Neutrophil (primary cell): ENCODE measurements at regions not wholly inside any gene's neighbourhood (a gene's known extent, or its start where the extent isn't known, plus 50 kb on each side); places are given as distances from the start of the nearest gene placed in this dataset.

Experiments used
- H3K27ac ChIP-seq: fragments of 200-600 bp; sonication (generic); 2 replicates; pipeline ENCODE4 v1.5.1; 2016; ENCODE audit warnings: mild to moderate bottlenecking, moderate library complexity
- H3K27me3 ChIP-seq: fragments of 200-600 bp; sonication (generic); 2 replicates; pipeline ENCODE4 v1.6.0; 2016; ENCODE audit warnings: mild to moderate bottlenecking
- H3K36me3 ChIP-seq: fragments of 200-600 bp; sonication (generic); 2 replicates; pipeline ENCODE4 v1.5.1; 2017
- H3K4me1 ChIP-seq, 2 experiments: fragments of 200-600 bp in 1 of 2; sonication (generic) in 1 of 2; 1 replicate in 1 of 2; 2 replicates in 1 of 2; pipeline versions ENCODE4 v1.5.1 to v1.6.1; 2013 to 2016; ENCODE audit warnings: low read depth in 1 of 2, low read length in 1 of 2, mild to moderate bottlenecking in 1 of 2, moderate library complexity in 1 of 2; ENCODE audit not compliant: control insufficient read depth in 1 of 2, insufficient read depth in 1 of 2
- H3K4me3 ChIP-seq, 2 experiments: fragments of 200-600 bp in 1 of 2; sonication (generic) in 1 of 2; 1 replicate in 1 of 2; 2 replicates in 1 of 2; pipeline ENCODE4 v1.5.1; 2013 to 2016; ENCODE audit warnings: low read depth in 1 of 2, low read length in 1 of 2, mild to moderate bottlenecking in 1 of 2, moderate library complexity in 1 of 2
- H3K9me3 ChIP-seq: fragments of 200-600 bp; sonication (generic); 2 replicates; pipeline ENCODE4 v1.5.1; 2016
- TF ChIP-seq, protein P1 (sequence below): fragments of 200-600 bp; sonication (generic); IDR thresholded peaks from 2 replicates; pipeline ENCODE4 v1.5.1; 2016; ENCODE audit warnings: antibody characterized with exemption

DNA sequence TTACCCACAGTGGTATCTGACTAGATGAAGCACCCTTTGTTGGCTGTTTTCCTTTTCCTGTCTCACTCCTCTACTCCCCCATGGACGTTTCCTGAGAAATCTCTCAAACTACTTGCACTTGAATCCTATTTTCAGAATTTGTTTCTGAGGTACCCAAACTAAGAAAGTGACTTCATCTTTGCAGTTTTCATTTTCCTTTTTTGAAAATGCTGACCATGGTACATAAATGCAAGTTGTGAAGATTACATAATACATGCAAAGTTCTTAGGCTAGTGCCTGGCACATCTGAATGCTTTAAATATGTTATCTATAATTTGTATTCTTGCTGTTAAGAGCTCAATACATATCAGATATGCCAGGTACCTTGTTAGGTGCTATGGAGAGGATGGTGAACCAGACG lies 644.7 kb upstream of the TENM4 start:
- Histone ChIP-seq H3K4me1 (no peaks in the 10 kb centered on the region), H3K4me3 (no peak overlapping the region), H3K27ac (no peak overlapping the region), H3K27me3 (no peaks in the 10 kb centered on the region), H3K36me3 (no peaks in the 10 kb centered on the region), H3K9me3 (no peaks in the 10 kb centered on the region)
- TF ChIP-seq, protein P1, sequence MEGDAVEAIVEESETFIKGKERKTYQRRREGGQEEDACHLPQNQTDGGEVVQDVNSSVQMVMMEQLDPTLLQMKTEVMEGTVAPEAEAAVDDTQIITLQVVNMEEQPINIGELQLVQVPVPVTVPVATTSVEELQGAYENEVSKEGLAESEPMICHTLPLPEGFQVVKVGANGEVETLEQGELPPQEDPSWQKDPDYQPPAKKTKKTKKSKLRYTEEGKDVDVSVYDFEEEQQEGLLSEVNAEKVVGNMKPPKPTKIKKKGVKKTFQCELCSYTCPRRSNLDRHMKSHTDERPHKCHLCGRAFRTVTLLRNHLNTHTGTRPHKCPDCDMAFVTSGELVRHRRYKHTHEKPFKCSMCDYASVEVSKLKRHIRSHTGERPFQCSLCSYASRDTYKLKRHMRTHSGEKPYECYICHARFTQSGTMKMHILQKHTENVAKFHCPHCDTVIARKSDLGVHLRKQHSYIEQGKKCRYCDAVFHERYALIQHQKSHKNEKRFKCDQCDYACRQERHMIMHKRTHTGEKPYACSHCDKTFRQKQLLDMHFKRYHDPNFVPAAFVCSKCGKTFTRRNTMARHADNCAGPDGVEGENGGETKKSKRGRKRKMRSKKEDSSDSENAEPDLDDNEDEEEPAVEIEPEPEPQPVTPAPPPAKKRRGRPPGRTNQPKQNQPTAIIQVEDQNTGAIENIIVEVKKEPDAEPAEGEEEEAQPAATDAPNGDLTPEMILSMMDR = no peak

DNA sequence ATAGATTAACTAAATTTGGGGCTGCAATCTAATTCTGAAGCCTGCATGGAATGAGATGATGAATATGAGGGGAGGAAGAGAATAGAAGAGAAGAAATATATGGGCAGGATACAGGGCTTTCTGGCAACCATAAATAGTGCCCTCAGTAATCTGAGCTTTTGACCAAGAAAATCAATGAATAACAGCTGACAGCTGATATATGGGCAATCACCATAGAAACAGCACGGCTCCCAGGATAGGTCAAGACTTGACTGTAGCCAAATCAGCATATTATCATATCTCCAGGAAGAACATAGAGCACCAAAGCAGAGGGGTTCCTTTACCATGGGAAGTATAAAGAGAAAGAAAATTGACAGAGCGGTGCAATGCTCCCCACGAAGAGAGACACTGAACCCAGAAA lies 643.8 kb upstream of the TENM4 start:
- H3K4me3 ChIP-seq = no peak overlapping the region
- H3K4me1 ChIP-seq = no peaks in the 10 kb centered on the region
- no peak overlapping the region for H3K27ac ChIP-seq
- H3K27me3 ChIP-seq = no peaks in the 10 kb centered on the region
- H3K36me3 ChIP-seq = no peaks in the 10 kb centered on the region
- no peaks in the 10 kb centered on the region for H3K9me3 ChIP-seq
- TF ChIP-seq, protein P1 = no peak

DNA sequence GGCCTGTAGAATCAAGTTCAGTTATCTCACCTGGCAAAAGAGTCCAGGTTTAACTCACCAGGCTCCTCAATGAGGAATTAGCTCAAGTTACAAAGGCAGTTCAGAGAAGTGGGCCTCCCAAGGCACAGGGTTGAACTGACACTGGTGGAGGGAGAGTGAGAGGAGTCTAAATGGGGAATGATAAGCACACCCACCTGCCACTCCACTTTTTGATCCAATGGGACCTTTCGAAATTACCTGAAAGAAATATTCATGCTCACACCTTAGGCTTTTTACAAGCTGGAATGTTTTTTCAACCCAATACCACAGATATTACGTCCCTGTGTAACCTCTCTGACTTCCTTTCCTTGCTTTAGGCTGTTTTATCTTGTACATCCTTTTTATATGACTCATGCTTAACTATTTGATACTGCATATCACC lies 642.7 kb upstream of the TENM4 start:
- TF ChIP-seq, protein P1 = no peak
- Histone ChIP-seq H3K4me1 (no peaks in the 10 kb centered on the region), H3K27me3 (no peaks in the 10 kb centered on the region), H3K27ac (no peak overlapping the region), H3K36me3 (no peaks in the 10 kb centered on the region), H3K4me3 (no peak overlapping the region), H3K9me3 (no peaks in the 10 kb centered on the region)

DNA sequence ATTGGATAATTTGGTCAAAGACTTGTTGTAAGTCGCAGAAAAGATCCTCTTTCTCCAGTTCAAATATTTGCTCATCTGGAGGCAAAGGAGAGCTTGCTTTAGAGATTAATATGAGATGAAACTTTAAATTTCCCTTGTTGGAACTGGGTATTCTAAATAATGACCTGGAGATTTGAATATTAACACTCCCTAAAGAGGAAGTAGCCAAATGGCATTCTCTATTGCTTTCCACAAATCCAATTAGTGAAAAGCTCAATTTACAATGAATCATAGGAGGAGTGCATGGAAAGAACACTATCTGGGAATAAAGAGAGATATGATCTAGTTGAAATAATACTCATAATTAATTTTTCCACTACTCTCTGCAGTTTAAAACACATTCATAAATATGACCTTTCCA lies 641.6 kb upstream of the TENM4 start:
- Histone ChIP-seq H3K36me3 (no peaks in the 10 kb centered on the region), H3K4me3 (no peak overlapping the region), H3K27ac (no peak overlapping the region), H3K9me3 (no peaks in the 10 kb centered on the region), H3K4me1 (no peaks in the 10 kb centered on the region), H3K27me3 (no peaks in the 10 kb centered on the region)
- TF ChIP-seq, protein P1 = no peak

DNA sequence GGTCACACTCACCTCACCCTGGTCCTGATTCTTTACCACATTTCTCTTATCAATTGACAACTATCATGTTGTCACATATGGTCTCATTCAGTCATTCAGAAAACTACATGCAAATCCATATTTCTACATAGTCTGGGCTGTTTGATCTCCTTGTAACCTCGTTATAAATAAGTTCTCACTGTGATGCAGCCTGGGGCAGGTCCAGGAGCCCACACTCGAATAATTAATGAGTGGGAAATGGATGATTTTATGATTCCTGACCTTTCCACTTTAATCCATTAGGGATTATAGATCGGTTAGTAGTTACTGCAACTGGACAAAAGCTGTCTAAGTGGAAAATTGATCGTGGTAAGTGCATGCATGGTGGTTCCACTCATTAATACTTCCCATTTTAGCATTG lies 636.3 kb upstream of the TENM4 start:
- Histone ChIP-seq H3K27me3 (no peaks in the 10 kb centered on the region), H3K4me1 (no peaks in the 10 kb centered on the region), H3K4me3 (no peak overlapping the region), H3K9me3 (no peaks in the 10 kb centered on the region), H3K27ac (no peak overlapping the region), H3K36me3 (no peaks in the 10 kb centered on the region)
- TF ChIP-seq, protein P1 = no peak

DNA sequence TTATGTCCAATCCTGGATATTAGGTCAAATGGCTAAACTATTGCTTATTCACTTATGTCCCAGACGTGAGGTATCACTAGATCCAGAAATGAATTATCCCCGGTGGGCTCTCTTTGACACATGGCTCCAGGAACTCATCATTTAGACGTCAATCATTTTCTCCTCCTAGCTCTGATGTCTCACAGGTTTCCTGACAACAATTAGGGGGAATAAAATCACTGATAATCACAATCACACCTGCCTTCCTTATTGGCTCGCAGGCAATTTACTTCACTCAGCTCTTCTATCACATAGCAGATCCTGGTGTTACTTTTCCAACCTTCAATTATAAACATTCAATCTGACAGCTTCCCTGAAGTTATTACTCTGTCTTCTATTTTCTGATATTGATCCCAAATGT lies 634.0 kb upstream of the TENM4 start:
- H3K27me3 ChIP-seq = no peaks in the 10 kb centered on the region
- H3K4me3 ChIP-seq = no peak overlapping the region
- no peaks in the 10 kb centered on the region for H3K36me3 ChIP-seq
- no peaks in the 10 kb centered on the region for H3K4me1 ChIP-seq
- no peak overlapping the region for H3K27ac ChIP-seq
- H3K9me3 ChIP-seq = no peaks in the 10 kb centered on the region
- TF ChIP-seq, protein P1 = no peak
